C4-2B (cell line): ENCODE measurements at regions not wholly inside any gene's neighbourhood (a gene's known extent, or its start where the extent isn't known, plus 50 kb on each side); places are given as distances from the start of the nearest gene placed in this dataset.

Experiments
- ZFX ChIP-seq: fragments of 450-650 bp; IDR thresholded peaks from 2 replicates; pipeline ENCODE4 v1.6.1; 2017
- TF ChIP-seq, protein P1 (sequence below): fragments of 450-650 bp; conservative IDR thresholded peaks from 2 replicates; pipeline ENCODE4 v1.5.1; 2017; ENCODE audit warnings: mild to moderate bottlenecking

DNA sequence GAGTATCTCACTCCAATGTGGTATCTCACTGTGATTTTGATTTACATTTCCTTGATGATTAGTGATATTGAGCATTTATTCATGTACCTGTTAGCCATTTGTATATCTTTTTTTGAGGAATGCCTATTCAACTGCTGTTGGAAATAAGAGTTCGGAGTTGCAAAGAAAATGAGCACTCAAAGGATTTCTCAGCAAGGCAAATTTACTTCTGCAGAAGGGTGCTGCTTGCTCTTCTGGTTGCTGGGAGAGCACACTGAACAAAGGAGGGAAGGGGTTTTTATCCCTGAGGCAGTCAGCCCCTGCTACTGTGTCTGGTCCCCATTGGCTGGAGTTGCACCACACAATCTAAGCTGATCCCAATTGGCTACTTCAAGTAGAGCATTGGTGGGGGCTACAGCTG, 822.4 kb upstream of the ADGRB3 start:
- TF ChIP-seq, protein P1, sequence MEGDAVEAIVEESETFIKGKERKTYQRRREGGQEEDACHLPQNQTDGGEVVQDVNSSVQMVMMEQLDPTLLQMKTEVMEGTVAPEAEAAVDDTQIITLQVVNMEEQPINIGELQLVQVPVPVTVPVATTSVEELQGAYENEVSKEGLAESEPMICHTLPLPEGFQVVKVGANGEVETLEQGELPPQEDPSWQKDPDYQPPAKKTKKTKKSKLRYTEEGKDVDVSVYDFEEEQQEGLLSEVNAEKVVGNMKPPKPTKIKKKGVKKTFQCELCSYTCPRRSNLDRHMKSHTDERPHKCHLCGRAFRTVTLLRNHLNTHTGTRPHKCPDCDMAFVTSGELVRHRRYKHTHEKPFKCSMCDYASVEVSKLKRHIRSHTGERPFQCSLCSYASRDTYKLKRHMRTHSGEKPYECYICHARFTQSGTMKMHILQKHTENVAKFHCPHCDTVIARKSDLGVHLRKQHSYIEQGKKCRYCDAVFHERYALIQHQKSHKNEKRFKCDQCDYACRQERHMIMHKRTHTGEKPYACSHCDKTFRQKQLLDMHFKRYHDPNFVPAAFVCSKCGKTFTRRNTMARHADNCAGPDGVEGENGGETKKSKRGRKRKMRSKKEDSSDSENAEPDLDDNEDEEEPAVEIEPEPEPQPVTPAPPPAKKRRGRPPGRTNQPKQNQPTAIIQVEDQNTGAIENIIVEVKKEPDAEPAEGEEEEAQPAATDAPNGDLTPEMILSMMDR, result no peak
- TF ChIP-seq ZFX, result no peak
